Endothelial cell of umbilical vein (primary cell): ENCODE measurements at regions not wholly inside any gene's neighbourhood (a gene's known extent, or its start where the extent isn't known, plus 50 kb on each side); places are given as distances from the start of the nearest gene placed in this dataset.

Experiments used
- BruUV-seq: library from RNA; stranded (reverse); fragments of 400-500 nt; replicated peaks from 2 replicates; lab custom pipeline; 2021; lab: Mats Ljungman, UMichigan
- CTCF ChIA-PET: fragments of 300-600, 350-600 bp; sonication (Branson Sonifier 250); formaldehyde crosslinking; loops from one replicate; lab custom pipeline; 2021; ENCODE audit warnings: antibody characterized with exemption, inconsistent platforms; lab: Charles Lee
- POLR2A ChIA-PET: fragments of 300-600, 350-600 bp; sonication (Branson Sonifier 250); formaldehyde crosslinking; loops from one replicate; lab custom pipeline; 2021; ENCODE audit warnings: antibody characterized with exemption, inconsistent platforms; lab: Charles Lee
- DNase-seq: peaks from one replicate; pipeline ENCODE4 v3.0.0-alpha.2; 2011; ENCODE audit warnings: low read depth, low spot score
- FAIRE-seq: peaks from 2 replicates; lab custom pipeline; 2011; peaks lifted over from hg19 to GRCh38; lab: Jason Lieb, UNC
- H2AFZ ChIP-seq: 2 replicates; pipeline ENCODE4 v1.6.0; 2012; ENCODE audit warnings: low read depth, low read length, control low read depth, inconsistent platforms
- H3K27ac ChIP-seq: 2 replicates; pipeline ENCODE4 v1.5.1; 2011; ENCODE audit warnings: low read depth, mild to moderate bottlenecking, control low read depth, low read length, moderate library complexity; ENCODE audit not compliant: insufficient read depth
- H3K27me3 ChIP-seq, 2 experiments: 2 replicates each; pipeline versions ENCODE4 v1.6.0 to v1.6.1; 2011; ENCODE audit warnings: low read length in 2 of 2, mixed read lengths in 1 of 2; ENCODE audit not compliant: control insufficient read depth in 2 of 2, insufficient read depth in 2 of 2
- H3K36me3 ChIP-seq, 2 experiments: 2 replicates in 1 of 2; 3 replicates in 1 of 2; pipeline ENCODE4 v1.5.1; 2011; ENCODE audit warnings: low read length in 2 of 2, mild to moderate bottlenecking in 1 of 2, moderate library complexity in 1 of 2; ENCODE audit not compliant: control insufficient read depth in 2 of 2, insufficient read depth in 2 of 2; ENCODE audit errors: extremely low read depth in 1 of 2
- H3K4me1 ChIP-seq: 3 replicates; pipeline ENCODE4 v1.5.1; 2011; ENCODE audit warnings: mild to moderate bottlenecking, low read length; ENCODE audit not compliant: control insufficient read depth, insufficient read depth; ENCODE audit errors: extremely low read depth
- H3K4me2 ChIP-seq: 2 replicates; pipeline ENCODE4 v1.6.1; 2011; ENCODE audit warnings: low read length, control low read depth, mixed read lengths; ENCODE audit not compliant: insufficient read depth
- H3K4me3 ChIP-seq, 3 experiments: fragments of 200-600 bp in 1 of 3; sonication (generic), shearing (Covaris generic) in 1 of 3; replicated peaks in 1 of 3; 2 replicates each; pipeline ENCODE4 v1.5.1; 2011 to 2016; ENCODE audit warnings: control low read depth in 3 of 3, low read length in 3 of 3, mild to moderate bottlenecking in 2 of 3, inconsistent platforms in 1 of 3, low read depth in 1 of 3, moderate library complexity in 1 of 3; ENCODE audit not compliant: insufficient read depth in 1 of 3
- H3K79me2 ChIP-seq: 2 replicates; pipeline ENCODE4 v1.6.0; 2012; ENCODE audit warnings: low read length, inconsistent platforms; ENCODE audit not compliant: control insufficient read depth, insufficient read depth
- H3K9ac ChIP-seq: replicated peaks from 2 replicates; pipeline ENCODE3; 2011; ENCODE audit warnings: low read length, control low read depth; ENCODE audit not compliant: insufficient read depth; ENCODE audit errors: extremely low read depth
- H3K9me1 ChIP-seq: replicated peaks from 3 replicates; pipeline ENCODE4 v1.6.0; 2011; ENCODE audit warnings: mild to moderate bottlenecking, low read length; ENCODE audit not compliant: control insufficient read depth, insufficient read depth; ENCODE audit errors: extremely low read depth
- H3K9me3 ChIP-seq: replicated peaks from 2 replicates; pipeline ENCODE4 v1.5.1; 2012; ENCODE audit warnings: low read length, inconsistent platforms; ENCODE audit not compliant: control insufficient read depth, insufficient read depth
- H4K20me1 ChIP-seq: replicated peaks from 2 replicates; pipeline ENCODE3; 2011; ENCODE audit warnings: mild to moderate bottlenecking, low read length; ENCODE audit not compliant: control insufficient read depth, insufficient read depth; ENCODE audit errors: extremely low read depth
- CTCF ChIP-seq, 2 donors: IDR thresholded peaks; 1 replicate in 1 of 2; 2 replicates in 1 of 2; pipeline ENCODE4 v1.5.1; 2011; ENCODE audit warnings: low read length in 2 of 2, mild to moderate bottlenecking in 2 of 2, moderate library complexity in 2 of 2, control low read depth in 1 of 2, inconsistent platforms in 1 of 2, low read depth in 1 of 2; ENCODE audit not compliant: insufficient read depth in 1 of 2; ENCODE audit errors: extremely low read depth in 1 of 2
- EZH2 ChIP-seq: IDR thresholded peaks from 2 replicates; pipeline ENCODE4 v1.6.1; 2012; ENCODE audit warnings: borderline replicate concordance, low read depth, mild to moderate bottlenecking, moderate library complexity, low read length, inconsistent platforms; ENCODE audit not compliant: severe bottlenecking
- FOS ChIP-seq: IDR thresholded peaks from 2 replicates; pipeline ENCODE4 v1.6.1; 2011; ENCODE audit warnings: mild to moderate bottlenecking, low read length, moderate library complexity, borderline replicate concordance; ENCODE audit not compliant: insufficient read depth
- GATA2 ChIP-seq: IDR thresholded peaks from 2 replicates; pipeline ENCODE4 v1.7.0; 2011; ENCODE audit warnings: low read depth, mild to moderate bottlenecking, moderate library complexity, mixed read lengths, low read length; ENCODE audit not compliant: insufficient read length, insufficient read depth
- JUN ChIP-seq: IDR thresholded peaks from 2 replicates; pipeline ENCODE4 v1.6.1; 2011; ENCODE audit warnings: borderline replicate concordance, low read depth; ENCODE audit not compliant: insufficient read length, insufficient read depth
- MAX ChIP-seq: IDR thresholded peaks from 2 replicates; pipeline ENCODE4 v1.6.1; 2011; ENCODE audit not compliant: insufficient read depth, insufficient read length
- MYC ChIP-seq: IDR thresholded peaks from one replicate; pipeline ENCODE4 v1.6.1; 2011; ENCODE audit warnings: mild to moderate bottlenecking, low read depth, low read length
- POLR2A ChIP-seq: IDR thresholded peaks from 2 replicates; pipeline ENCODE4 v1.6.1; 2012; ENCODE audit warnings: low read depth, mild to moderate bottlenecking, control low read depth, low read length
- POLR2AphosphoS5 ChIP-seq: IDR thresholded peaks from 2 replicates; pipeline ENCODE4 v1.6.1; 2012; ENCODE audit warnings: low read depth, mild to moderate bottlenecking, control low read depth, low read length, moderate library complexity; ENCODE audit not compliant: insufficient read depth
- dilution Hi-C: fragments of 300-500 bp; cut with MboI; formaldehyde crosslinking; loops from one replicate; pipeline ENCODE4 v1.15.0; 2019; ENCODE audit warnings: low sequenced_read_pairs; ENCODE audit not compliant: extremely low pct_ligation_motif_present
- intact Hi-C: fragments of 100-400 bp; cut with micrococcal nuclease; formaldehyde crosslinking; loops from one replicate; pipeline ENCODE4 v1.10.0; 2022

- Histone ChIP-seq H3K4me3 (no peak overlapping the region), H3K9ac (no peak overlapping the region), H3K4me2 (no peak overlapping the region), H3K79me2 (no peaks in the 10 kb centered on the region), H3K4me1 (no peaks in the 10 kb centered on the region), H3K27me3 (no peaks in the 10 kb centered on the region), H3K9me1 (no peaks in the 10 kb centered on the region), H3K27ac (no peak overlapping the region), H3K36me3 (no peaks in the 10 kb centered on the region), H2AFZ (no peak overlapping the region), H4K20me1 (no peaks in the 10 kb centered on the region), H3K9me3 (no peaks in the 10 kb centered on the region)
- dilution Hi-C loops (no loop called here), intact Hi-C loops (no loop called here)
- POLR2A ChIA-PET: no interaction called here
- FAIRE-seq: no peak
- TF ChIP-seq CTCF (IDR thresholded peaks at IDR 0.05; ENCODE audit: extremely low read depth in 1 of 2, insufficient read depth in 1 of 2, low read depth in 1 of 2, low read length in 2 of 2): no peak
- TF ChIP-seq MAX: no peak
- no peak for TF ChIP-seq POLR2AphosphoS5
- no peak for TF ChIP-seq FOS
- no peak for TF ChIP-seq POLR2A
- TF ChIP-seq GATA2: no peak
- TF ChIP-seq JUN: no peak
- no peak for TF ChIP-seq EZH2
- TF ChIP-seq MYC: no peak
- CTCF ChIA-PET: no interaction called here
- no TSS peak for BruUV-seq
- no peak for DNase-seq
Measured at GRCh38 chrX:121208563-121208962, 161.2 kb downstream of the GLUD2 start.
